ENCODE measurements at regions not wholly inside any gene's neighbourhood (a gene's known extent, or its start where the extent isn't known, plus 50 kb on each side); places are given as distances from the start of the nearest gene placed in this dataset.

DNA sequence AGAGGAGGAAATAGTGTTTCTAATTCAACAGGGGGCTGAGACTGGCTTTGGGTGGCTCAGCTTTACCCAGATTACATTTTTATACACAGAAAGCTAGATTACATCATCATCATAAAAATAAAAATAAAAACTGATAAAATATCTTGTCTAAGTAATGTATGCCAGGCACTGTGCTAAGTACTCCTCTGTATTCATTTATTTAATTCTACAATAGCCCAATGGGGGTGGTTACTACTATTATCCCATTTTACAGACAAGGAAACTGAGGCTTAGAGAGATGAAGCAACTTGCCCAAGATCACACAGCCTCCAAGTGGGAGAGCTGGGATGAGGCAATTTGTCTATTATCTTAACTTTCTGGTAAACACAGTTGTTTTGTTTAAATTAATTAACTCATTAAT, 62.3 kb upstream of the ECE1 start:
- H3K9ac ChIP-seq (ENCODE audit: low read length), result no peak overlapping the region
- ATAC-seq (ENCODE audit: low read depth) (no peak), DNase-seq (no peak)
- no peak overlapping the region for H3K4me2 ChIP-seq (replicated peaks; ENCODE audit: low read depth, low read length, poor library complexity, severe bottlenecking)
- H3K27me3 ChIP-seq (replicated peaks in 1 of 4; ENCODE audit: control extremely low read depth in 1 of 4, control insufficient read depth in 3 of 4, insufficient read depth in 4 of 4, low read length in 3 of 4), result no peaks in the 10 kb centered on the region
- Mint-ChIP-seq H3K27me3 (no peaks in the 10 kb centered on the region), H3K4me1 (no peaks in the 10 kb centered on the region), H3K4me3 (no peak overlapping the region), H3K27ac (no peak overlapping the region), H3K9me3 (ENCODE audit: insufficient read depth) (no peaks in the 10 kb centered on the region)
- no peak overlapping the region for H3K27ac ChIP-seq (ENCODE audit: low read length in 2 of 2)
- no peak overlapping the region for H3K4me3 ChIP-seq (ENCODE audit: control extremely low read depth in 1 of 5, extremely low read depth in 1 of 5, insufficient read depth in 1 of 5, low read depth in 2 of 5, low read length in 4 of 5)
- H4K20me1 ChIP-seq (ENCODE audit: control insufficient read depth, insufficient read depth, low read length, poor library complexity, severe bottlenecking), result no peaks in the 10 kb centered on the region
- H3K4me1 ChIP-seq (ENCODE audit: control insufficient read depth in 2 of 2, insufficient read depth in 2 of 2, low read length in 2 of 2), result no peaks in the 10 kb centered on the region
- ChIA-PET POLR2A (interaction anchor here (0.5 kb wide), 1 partner anchor 451 kb away, joined by 5 read pairs; no protein-coding TSS in a partner anchor), CTCF (interaction anchor here (0.8 to 2.1 kb wide), 4 partner anchors 16 to 117 kb away, joined by 3 to 9 read pairs (median 6); no protein-coding TSS in a partner anchor)
- no peaks in the 10 kb centered on the region for H3K79me2 ChIP-seq (ENCODE audit: control insufficient read depth, insufficient read depth, low read length)
- H2AFZ ChIP-seq (ENCODE audit: insufficient read depth, low read depth, low read length, poor library complexity, severe bottlenecking), result no peak overlapping the region
- H3K36me3 ChIP-seq (replicated peaks in 1 of 2; ENCODE audit: control extremely low read depth in 1 of 2, control insufficient read depth in 1 of 2, extremely low read depth in 1 of 2, insufficient read depth in 2 of 2, low read length in 1 of 2), result no peaks in the 10 kb centered on the region
- TF ChIP-seq, protein P1, sequence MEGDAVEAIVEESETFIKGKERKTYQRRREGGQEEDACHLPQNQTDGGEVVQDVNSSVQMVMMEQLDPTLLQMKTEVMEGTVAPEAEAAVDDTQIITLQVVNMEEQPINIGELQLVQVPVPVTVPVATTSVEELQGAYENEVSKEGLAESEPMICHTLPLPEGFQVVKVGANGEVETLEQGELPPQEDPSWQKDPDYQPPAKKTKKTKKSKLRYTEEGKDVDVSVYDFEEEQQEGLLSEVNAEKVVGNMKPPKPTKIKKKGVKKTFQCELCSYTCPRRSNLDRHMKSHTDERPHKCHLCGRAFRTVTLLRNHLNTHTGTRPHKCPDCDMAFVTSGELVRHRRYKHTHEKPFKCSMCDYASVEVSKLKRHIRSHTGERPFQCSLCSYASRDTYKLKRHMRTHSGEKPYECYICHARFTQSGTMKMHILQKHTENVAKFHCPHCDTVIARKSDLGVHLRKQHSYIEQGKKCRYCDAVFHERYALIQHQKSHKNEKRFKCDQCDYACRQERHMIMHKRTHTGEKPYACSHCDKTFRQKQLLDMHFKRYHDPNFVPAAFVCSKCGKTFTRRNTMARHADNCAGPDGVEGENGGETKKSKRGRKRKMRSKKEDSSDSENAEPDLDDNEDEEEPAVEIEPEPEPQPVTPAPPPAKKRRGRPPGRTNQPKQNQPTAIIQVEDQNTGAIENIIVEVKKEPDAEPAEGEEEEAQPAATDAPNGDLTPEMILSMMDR (IDR thresholded peaks at IDR 0.05), result no peak
- no peaks in the 10 kb centered on the region for H3K9me3 ChIP-seq (ENCODE audit: control extremely low read depth in 1 of 3, control insufficient read depth in 2 of 3, insufficient read depth in 1 of 3, low read length in 2 of 3)
- intact Hi-C loops (cut with micrococcal nuclease), result no loop called here

DNA sequence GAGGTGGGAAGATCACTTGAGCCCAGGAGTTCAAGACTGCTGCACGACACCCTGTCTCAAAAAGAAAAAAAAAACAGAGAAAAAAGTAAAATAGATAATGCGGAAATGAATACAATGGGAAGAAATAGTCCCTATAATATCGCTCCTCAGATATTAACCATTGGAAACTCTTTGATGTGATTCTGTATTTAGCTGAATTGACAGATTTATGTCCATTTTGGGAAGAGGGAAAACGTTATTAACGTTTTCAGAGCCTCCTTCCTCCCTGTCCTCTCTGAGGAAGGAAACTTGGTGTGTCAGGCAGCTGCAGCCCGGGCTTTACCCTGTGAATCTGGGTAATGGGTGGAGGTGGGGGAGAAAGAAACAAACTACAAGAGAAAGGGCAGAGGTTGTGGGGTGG, 61.6 kb upstream of the ECE1 start:
- no peak overlapping the region for H3K27ac Mint-ChIP-seq
- TF ChIP-seq, protein P1 (IDR thresholded peaks at IDR 0.05), result no peak
- no peak for TF ChIP-seq EZH2 (IDR thresholded peaks at IDR 0.05; ENCODE audit: borderline replicate concordance, insufficient read depth, low read depth, low read length, poor library complexity, severe bottlenecking)
- no peaks in the 10 kb centered on the region for H3K9me3 Mint-ChIP-seq (ENCODE audit: insufficient read depth)
- intact Hi-C loops (cut with micrococcal nuclease), result no loop called here
- ChIA-PET CTCF (interaction anchor here (0.8 to 1.7 kb wide), 3 partner anchors 17 to 118 kb away, joined by 3 to 7 read pairs (median 6); no protein-coding TSS in a partner anchor), POLR2A (interaction anchor here (0.5 to 0.7 kb wide), 2 partner anchors 81 to 452 kb away, joined by 3 to 5 read pairs; no protein-coding TSS in a partner anchor)
- H3K27me3 Mint-ChIP-seq, result no peaks in the 10 kb centered on the region
- DNase-seq, result no peak
- 76% methylated on average over 2 of the region's 6 CpGs for WGBS (ENCODE audit: insufficient coverage)
- no peak overlapping the region for H3K4me2 ChIP-seq (replicated peaks; ENCODE audit: low read depth, low read length, poor library complexity, severe bottlenecking)
- H3K4me3 Mint-ChIP-seq, result no peak overlapping the region
- no peak overlapping the region for H3K9ac ChIP-seq (ENCODE audit: low read length)
- no peak for ATAC-seq (ENCODE audit: low read depth)
- no peaks in the 10 kb centered on the region for H3K36me3 ChIP-seq (replicated peaks in 1 of 2; ENCODE audit: control extremely low read depth in 1 of 2, control insufficient read depth in 1 of 2, extremely low read depth in 1 of 2, insufficient read depth in 2 of 2, low read length in 1 of 2)
- no peaks in the 10 kb centered on the region for H3K4me1 Mint-ChIP-seq
- no peak overlapping the region for H2AFZ ChIP-seq (ENCODE audit: insufficient read depth, low read depth, low read length, poor library complexity, severe bottlenecking)
- H3K4me1 ChIP-seq (ENCODE audit: control insufficient read depth in 2 of 2, insufficient read depth in 2 of 2, low read length in 2 of 2), result no peaks in the 10 kb centered on the region
- no peak overlapping the region for H3K27ac ChIP-seq (ENCODE audit: low read length in 2 of 2)
- no peaks in the 10 kb centered on the region for H3K9me3 ChIP-seq (ENCODE audit: control extremely low read depth in 1 of 3, control insufficient read depth in 2 of 3, insufficient read depth in 1 of 3, low read length in 2 of 3)
- no peak overlapping the region for H3K4me3 ChIP-seq (ENCODE audit: control extremely low read depth in 1 of 5, extremely low read depth in 1 of 5, insufficient read depth in 1 of 5, low read depth in 2 of 5, low read length in 4 of 5)
- no peaks in the 10 kb centered on the region for H3K79me2 ChIP-seq (ENCODE audit: control insufficient read depth, insufficient read depth, low read length)
- peaks cover 0 to 4% (median 0%) of the 10 kb centered on the region in 4 experiments for H3K27me3 ChIP-seq (replicated peaks in 1 of 4; ENCODE audit: control extremely low read depth in 1 of 4, control insufficient read depth in 3 of 4, insufficient read depth in 4 of 4, low read length in 3 of 4)
- H4K20me1 ChIP-seq (ENCODE audit: control insufficient read depth, insufficient read depth, low read length, poor library complexity, severe bottlenecking), result no peaks in the 10 kb centered on the region

All from B cell (primary cell).